DMS53 (cell line): ENCODE measurements at regions not wholly inside any gene's neighbourhood (a gene's known extent, or its start where the extent isn't known, plus 50 kb on each side); places are given as distances from the start of the nearest gene placed in this dataset.
"Not testable (repeated sequence)": the region's sequence is repeated elsewhere in the genome, so short reads cannot be mapped to it uniquely, and the experiment has no call there.

Experiments
- DNase-seq: peaks from one replicate; lab custom pipeline; 2025; lab: John Stamatoyannopoulos, UW

DNA sequence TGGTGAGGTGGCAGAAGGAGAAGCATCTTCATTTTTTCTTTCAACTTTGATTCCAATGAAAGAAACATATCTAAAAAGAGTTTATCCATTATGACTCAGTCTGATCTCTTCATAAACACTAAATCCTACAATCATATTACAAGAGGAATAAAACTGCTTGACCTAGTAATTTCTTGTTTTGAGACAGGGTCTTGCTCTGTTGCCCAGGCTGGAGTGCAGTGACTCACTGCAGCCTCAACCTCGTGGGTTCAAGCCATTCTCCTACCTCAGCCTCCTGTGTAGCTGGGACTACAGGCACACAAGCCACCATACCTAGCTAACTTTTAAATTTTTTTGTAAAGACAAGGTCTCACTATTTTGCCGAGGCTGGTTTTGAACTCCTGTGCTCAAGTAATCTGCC, 147.2 kb downstream of the NDUFA12 start:
- DNase-seq: no peak

DNA sequence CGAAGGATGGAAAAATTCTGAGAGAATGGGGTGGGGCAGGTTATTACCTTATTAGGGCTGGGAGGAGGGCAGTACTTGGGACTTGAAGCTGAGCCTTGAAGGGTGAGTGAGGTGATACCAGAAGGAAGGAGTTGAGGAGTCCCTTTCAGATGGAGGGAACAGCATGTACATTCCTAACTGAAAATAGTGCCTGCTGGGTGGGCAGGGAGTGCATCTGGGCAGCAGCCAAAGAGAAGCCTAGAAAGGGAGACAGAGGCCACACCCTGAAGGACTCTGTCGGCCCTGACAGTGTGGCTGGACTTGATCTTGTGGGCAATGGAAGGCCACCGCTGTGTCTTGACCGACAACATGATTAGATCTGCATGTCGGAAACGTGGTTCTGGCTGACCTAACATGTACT, 147.6 kb downstream of the NDUFA12 start:
- no peak for DNase-seq

DNA sequence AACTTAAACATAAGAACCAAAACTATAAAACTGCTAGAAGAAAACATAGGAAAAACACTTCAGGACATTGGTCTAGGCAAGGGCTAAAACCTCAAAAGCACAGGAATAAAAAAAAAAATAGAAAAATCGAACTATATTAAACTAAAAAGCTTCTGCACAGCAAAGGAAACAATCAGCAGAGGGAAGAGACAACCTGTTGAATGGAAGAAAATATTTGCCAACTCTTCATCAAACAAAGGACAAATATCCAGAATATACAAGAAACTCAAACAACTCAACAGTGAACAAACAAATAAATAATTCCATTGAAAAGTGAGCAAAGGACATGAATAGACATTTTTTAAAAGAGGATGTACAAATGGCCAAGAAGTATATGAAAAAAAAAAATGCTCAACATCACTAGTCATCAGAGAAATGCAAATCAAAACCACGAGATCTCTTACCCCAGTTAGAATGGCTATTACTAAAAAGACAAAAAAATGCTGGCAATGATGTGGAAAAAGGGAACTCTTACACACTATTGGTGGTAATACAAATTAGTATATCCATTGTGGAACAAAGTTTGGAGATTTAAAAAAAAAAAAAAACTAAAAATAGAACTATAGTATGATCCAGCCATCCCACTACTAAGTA, 152.0 kb downstream of the NDUFA12 start:
- DNase-seq: peak; percentile 72

DNA sequence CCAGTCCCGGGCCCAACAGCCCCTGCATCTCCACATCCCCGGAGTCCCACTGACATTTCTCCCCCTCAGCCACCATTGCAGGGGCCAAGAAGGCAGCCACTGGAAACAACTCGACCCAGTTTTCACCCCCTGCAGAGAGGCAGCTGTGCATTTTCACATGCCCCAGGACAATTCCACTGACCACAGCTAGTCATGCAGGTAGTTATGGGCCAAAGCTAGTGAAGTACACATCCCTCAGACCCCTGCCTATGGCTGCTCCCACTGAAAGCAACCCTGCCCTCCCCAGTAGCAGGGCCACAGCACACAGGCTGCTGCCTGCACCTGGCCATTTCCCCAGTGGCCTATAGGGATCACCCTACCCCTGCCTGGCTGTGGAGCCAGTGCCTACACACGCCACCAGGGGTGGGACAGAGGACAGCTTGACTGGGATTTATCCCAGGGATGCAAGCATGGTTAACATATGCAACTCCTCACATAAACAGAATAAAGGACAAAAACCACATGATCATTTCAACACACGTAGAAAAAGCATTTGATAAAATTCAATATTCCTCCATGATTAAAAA, 154.0 kb downstream of the NDUFA12 start:
- DNase-seq: peak; percentile 50

DNA sequence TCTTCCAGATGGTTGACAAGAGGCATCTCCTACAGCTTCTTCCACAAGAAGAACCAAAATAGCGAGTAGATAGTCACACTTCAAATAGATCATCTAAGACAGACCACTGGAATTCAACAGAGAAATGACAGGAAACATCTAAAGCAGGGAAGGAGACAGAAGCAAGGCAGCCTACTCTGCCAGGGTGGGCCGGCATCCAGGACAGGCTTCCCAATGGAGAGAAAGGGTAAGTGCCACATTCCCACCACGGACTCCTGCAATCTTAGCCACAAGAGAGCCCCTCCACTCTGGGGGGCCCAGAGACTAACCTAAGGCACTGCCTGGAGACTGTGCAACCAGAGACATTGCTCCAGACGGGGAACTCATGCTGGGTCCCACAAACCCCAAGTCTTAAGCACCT, 154.5 kb downstream of the NDUFA12 start:
- DNase-seq: no peak

DNA sequence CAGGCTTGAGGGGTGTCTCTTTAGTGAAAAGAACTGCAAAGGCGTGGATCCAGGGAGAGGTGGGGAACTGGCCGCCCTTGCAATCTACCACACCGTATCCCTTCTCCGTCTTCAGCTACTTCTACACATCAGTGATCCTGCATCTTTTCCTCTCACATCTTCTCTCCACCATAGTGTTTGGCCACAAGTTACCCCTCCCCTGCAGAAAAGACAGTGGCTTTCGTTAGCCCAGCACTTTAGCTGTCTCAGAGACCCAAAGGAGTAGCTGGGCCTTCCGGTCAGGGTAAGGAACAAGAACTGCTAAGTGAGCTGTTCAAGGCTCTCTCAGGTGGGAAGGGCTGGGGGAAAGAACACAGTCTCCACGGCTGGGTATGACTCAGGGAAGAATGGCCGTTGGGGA, 158.4 kb downstream of the NDUFA12 start:
- no peak for DNase-seq

DNA sequence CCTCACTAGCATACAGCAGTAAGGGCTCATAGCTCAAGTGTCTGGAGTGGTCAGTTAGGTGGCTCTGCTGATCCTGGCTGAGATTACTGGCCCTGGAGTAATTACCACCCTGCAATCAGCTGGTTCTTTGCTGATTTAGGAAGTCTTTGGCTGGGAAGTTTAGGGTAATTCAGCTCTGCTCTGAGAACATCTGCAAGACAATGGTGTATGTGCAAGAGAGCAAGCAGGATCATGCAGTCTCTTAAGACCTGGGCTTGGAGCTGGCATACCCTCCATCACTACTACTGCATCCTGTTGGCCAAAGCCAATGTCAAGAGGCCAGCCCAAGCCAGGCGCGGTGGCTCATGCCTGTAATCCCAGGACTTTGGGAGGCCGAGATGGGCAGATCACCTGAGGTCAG, 159.0 kb downstream of the NDUFA12 start:
- no peak for DNase-seq

DNA sequence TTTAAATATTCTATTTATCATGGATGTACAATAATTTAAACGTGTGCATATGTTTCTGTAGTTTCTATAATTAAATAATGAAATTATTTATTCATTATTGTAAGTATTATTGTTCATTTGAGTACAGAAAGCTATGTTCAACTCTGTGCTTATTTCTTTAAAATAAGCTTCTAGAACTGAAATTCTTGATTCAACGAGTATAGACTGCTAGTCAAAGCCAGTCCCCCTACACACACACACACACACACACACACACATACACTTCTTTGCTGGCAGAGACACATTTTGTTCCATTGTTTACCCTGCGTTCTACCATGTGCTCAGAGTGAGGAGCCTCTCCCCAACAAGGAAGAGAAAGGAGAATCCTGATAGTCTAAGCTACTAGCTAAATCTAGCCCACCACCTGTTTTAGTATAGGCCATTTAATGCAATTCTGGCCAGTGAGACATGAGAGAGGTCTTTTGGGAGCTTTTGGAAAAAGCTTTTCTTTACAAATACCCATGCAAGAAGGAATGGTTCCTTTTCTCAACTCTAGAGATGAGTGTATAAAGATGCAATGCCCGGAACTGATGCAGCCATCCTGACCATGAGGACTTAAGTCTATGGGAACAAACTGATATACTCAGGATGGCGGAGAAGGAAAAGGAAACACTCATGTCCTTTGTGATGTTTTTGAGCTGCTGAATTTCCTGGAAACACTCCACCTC, 161.4 kb downstream of the NDUFA12 start:
- no peak for DNase-seq

DNA sequence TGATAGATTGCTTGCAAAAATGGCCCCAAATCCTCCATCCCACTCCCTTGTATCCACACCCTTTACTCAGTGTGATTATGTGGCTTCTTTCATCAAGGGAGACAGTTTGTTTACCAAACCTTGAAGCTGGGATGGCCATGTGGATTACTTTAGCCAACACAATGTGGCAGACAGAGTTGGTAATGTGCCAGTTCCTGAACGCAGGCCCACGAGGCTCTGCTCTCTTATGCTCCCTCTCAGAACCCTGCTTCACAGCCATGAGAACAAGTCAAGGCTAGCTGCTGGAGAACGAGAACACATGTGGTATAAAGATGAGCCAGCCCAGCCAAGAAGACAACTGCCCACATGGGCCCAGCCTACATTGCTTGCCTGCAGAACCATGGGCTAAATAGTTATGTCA, 162.3 kb downstream of the NDUFA12 start:
- DNase-seq: peak; percentile 55

DNA sequence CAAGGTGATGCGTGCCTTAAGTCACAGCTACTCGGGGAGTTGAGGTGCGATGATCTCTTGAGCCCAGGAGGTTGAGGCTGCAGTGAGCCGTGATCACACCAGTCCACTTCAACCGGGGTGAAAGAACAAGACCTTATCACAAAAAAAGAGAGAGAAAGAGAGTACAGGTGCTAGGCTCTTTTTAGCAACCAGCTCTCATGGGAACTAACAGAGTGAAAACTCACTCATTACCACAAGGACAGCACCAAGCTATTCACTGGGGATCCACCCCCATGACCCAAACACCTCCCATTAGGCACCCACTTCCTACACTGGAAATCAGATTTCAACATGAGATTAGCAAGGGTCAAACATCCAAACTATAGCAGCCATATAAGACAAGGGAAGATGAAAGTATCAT, 164.2 kb downstream of the NDUFA12 start:
- no peak for DNase-seq

DNA sequence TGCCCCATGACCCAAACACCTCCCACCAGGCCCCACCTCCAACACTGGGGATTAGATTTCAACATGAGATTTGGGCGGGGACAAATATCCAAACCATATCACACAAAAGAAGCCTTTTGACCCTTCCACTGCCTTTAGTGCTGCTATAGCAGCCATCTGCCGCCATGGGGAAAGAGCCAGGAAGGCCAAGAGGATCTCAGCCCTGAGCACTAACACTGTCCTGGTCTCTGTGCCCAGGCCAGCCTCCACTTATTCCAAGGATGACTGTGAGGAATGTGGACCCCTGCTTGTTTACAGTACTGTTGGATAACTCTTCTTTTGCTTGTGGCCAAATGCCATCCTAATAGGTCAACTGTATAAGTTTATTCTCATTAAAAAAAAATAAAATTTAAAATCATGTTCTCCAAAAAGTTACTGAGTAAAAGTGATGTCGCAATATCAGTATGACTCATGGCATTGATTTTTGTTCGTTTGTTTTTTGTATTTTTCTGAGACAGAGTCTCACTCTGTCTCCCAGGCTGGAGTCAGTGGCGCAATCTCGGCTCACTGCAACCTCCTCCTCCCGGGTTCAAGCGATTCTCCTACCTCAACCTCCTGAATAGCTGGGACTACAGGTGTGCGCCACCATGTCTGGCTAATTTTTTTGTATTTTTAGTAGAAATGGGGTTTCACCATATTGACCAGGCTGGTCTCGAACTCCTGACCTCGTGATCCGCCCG, 166.4 kb downstream of the NDUFA12 start:
- not testable (repeated sequence) for DNase-seq

DNA sequence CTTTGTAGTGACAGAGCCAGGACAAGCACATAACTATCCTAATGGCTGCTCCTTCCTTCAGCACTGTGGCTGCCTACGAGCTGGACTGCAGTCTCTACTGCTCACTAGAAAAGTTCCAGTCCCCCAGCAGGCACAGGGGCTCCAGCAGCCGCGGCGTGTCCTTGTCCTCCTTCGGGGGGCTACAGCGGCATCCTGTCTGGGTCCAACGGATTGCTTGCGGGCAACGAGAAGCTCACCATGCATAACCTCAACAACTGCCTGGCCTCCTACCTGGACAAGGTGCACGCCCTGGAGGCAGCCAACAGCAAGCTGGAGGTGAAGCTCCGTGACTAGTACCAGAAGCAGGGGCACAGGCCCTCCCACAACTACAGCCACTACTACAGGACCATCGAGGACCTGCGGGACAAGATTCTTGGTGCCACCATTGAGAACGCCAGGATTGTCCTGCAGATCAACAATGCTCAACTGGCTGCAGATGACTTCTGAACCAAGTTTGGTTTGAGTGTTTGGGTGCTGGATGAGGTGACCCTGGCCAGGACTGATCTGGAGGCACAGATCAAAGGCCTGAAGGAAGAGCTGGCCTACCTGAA, 169.4 kb downstream of the NDUFA12 start:
- DNase-seq: no peak

DNA sequence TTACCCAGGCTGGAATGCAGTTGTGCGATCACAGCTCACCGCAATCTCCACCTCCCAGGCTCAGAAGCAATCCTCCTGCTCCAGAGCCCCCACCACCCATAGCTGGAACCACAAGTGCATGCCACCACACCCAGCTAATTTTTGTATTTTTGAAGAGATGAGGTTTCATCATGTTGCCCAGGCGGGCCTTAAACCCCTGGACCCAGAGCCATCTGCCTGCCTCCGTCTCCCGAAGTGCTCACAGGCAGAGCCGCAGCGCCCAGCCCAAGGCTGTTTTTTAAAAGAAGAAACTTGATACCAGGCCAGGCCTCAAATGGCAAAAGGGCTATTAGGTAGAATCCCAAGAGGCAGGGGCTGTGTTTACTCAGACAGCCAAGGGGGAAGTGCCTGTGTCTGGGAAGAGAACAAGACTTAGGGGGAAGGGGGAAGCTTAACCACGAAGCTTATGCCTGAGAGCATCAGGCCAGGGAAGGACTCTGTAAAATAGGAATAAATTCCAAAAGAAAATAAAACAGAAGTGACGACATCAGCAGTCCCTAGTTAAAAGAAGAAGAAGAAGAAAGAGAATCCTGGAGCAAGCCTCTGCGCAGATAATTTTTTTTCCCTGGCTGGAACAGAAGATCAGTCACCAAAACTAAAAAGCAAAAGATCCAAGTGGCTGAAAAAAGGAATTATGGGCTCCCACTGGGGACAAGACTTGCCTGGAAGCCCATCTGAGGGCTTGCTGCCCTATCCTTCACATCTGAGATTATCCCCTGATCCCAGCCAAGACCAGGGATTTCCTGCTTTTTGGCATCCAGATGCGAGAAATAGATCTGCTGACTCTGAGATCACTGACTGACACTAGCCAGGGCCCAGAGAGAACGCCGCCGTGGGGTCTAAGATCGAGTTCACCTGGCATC, 170.5 kb downstream of the NDUFA12 start:
- DNase-seq: peak; percentile 17

DNA sequence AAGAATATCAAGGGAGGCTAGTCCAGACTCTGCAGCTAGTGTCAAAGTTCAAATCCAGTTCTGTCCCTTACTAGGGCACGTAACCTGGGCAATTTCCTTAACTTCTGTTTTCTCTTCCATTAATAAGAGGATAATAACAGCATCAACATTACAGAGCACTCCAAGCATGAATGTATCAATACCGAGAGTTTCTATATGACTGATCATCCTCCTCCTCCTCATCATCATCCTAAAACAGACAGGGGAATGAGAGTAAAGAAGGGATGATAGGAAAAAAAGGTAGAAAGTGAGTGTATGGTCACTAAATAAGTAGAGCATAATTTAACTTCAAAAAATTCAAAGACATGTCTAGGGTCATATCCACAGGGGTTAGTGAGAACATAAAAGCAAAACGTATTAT, 171.4 kb downstream of the NDUFA12 start:
- no peak for DNase-seq

DNA sequence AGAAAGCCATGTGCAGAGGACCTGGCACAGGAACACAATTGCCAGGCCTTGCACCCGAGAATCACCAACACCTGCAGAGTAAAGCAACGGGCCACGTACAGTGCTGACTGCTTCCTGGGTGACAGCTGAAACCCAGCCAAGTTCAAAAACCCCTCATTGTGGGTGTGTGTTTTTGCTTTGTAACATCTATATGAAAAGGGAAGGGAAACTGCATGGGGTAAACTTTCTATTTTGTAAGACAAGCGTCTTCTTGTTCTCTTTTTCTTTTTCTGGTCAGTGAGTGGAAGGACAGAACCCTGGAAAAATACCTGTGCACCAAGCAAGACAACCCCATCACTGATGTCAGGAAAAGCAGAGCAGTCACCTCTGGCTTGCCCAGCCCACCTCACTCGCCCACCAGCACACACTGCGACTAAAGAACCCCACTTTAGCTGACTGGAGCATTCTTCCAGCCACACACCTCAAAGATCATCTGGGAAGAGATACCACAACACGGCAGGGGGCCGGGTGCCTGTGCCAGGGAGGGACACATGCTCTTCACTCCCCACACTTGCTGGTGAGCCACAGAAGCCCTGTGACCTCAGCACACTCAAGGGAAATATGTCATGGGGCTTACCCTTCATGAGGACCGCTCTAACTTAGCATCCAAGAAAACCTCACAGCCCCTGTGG, 172.3 kb downstream of the NDUFA12 start:
- no peak for DNase-seq

DNA sequence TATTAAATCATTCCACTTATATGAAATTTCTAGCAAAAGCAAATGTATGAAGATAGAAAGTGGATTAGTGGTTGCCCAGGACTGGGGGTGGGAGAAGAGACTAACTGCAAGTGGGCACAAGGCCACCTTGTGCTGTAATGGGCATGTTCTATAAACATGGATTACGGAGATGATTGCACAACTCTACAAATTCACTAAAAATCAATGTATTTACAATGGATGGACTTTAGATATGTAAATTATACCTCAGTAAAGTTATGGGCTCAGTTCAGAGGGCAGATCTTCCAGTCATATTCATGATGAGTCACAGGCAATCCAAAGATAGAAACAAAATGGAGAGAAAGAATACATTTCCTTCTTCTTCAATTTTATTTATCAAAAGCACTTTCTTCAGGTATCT, 173.9 kb downstream of the NDUFA12 start:
- DNase-seq: no peak

DNA sequence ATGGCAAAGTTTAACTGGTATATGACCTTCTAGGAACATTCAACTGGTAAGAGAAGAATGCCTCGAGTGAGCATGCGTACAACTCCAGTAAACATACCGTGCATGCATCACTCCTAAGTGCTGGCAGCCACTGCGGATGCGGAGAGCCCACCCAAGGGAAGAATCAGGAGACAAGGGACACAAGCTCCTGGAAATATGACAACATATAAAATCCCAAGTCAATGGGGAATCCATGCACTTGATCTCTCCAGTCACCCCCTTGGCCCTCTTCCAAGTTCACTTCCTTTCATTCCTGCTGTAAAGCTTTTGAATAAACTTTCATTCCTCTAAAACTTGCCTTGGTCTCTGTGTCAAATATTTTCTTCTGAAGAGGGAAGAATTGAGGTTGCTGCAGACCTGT, 168.7 kb upstream of the TMCC3 start:
- DNase-seq: no peak

DNA sequence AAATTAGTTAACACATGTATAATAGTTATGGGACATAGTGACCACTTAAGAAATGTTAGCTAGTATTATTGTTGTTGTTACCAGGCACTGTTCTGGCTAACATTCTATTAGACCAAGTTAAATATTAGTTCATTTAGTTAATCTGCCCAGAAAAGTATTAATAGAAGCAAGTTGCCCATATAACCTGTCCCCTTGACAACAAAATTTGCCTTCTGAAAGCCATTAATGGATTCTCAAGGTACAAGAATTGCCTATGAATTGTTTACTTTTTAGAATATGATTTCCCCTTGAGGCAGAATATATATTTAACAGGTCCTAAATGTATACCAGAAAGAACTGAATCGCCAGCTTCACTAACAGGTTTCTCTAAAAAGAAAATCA, 167.3 kb upstream of the TMCC3 start:
- DNase-seq: no peak

DNA sequence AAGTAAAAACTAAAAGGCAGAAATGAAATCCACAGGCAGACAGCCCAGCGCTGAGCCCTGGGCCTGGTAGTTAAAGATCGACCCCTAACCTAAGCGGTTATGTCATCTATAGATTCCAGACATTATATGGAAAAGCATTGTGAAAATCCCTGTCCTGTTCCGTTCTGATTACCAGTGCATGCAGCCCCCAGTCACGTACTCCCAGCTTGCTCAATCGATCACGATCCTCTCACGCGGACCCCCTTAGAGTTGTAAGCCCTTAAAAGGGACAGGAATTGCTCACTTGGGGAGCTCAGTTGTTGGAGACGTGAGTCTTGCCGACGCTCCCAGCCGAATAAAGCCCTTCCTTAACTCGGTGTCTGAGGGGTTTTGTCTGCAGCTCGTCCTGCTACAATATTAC, 166.8 kb upstream of the TMCC3 start:
- not testable (repeated sequence) for DNase-seq

DNA sequence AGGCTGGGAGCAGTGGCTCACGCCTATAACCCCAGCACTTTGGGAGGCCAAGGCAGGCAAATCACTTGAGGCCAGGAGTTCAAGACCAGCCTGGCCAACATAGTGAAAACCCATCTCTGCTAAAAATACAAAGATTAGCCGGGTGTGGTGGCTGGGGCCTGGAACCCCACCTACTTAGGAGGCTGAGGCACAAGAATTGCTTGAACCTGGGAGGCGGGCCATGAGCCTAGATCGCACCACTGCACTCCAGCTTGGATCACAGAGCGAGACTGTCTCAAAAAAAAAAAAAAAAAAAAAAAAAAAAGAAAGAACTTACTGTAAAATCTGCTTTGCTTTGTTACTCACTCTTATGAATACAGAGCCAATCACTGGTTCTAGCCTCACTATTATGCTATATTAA, 166.4 kb upstream of the TMCC3 start:
- DNase-seq: not testable (repeated sequence)

DNA sequence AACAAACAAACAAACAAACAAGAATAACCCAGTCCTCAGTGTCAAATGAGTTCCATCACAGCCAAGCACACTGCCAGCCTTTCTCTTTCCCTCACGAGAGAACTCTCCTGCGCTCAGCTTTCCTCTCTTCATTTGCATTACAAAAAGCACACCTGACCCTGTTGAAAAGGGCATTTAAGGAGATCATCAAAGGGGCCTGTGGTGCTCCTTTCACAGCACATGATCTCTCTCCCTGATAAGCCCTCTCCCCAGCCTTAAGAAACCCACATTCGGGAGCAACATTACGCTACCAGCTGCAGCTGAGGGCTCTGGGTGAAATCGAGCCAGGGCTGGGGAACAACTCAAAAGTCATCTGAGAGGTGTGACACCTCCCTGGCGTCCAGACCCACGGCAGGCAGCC, 165.6 kb upstream of the TMCC3 start:
- DNase-seq: no peak
